NCI-H1694 (cell line): ENCODE measurements at regions not wholly inside any gene's neighbourhood (a gene's known extent, or its start where the extent isn't known, plus 50 kb on each side); places are given as distances from the start of the nearest gene placed in this dataset.
A peak's percentile ranks its signal among the peaks of the same experiment; 100 is the strongest.

Source experiments
- DNase-seq: peaks from one replicate; lab custom pipeline; 2025; lab: John Stamatoyannopoulos, UW

DNA sequence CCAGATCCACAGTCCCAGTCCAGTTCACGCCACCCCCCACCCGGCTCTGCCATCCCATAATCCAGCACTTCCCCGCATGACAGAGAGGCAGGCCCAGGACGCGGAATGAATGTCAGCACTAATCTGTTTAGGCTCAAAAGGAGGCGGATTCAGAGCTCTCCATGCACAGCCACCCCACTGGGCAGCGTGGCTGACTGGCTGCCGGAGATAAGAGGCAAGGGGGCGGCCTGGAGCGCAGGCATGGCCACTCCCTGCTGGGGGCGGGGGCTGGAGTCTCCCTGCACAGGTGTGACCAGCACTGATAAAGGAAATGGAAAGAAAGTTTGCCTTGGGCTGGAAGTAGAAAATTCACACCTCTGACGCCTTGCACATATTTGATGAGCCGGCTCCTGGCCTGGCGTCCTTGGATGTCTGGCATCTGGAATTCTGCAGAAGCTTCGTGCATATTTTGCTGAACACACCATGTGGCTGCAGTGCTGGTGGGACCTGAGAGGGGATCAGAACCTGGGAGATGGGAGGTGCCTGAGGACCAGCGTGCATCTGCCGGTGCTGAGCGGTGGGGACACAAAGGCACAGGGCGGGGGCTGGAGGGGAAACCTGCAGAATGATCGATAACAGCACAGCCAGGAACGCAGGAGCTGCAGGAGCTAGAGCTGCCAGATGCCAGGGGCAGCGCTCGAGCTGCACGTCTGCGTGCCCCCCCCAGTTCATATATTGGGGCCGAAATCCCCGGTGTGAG lies 344.4 kb downstream of the CTTN start:
- DNase-seq: no peak

- DNase-seq: no peak
These were observed 345.0 kb downstream of the CTTN start for GRCh38 chr11:70743329-70743728.

DNA sequence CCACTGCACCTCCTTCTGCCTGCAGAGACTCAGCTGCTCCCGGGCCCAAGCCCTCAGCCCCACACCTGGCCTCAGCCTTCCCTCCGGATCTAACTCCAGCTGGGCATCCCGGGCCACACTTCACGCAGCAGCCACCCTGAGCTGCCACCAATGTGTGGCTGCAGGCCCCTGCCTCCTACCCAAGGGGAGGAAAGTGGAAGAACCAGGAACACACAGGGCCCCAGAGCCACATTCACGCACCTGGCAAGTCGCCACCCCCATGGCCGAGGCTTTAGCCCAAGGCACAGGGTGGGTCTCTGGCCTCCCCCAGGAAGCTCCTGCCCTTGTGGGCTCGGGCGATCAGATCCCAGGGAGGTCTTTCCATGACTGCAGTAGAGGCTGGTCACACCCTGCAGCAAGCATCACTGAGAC lies 345.6 kb downstream of the CTTN start:
- no peak for DNase-seq

GRCh38 chr11:70744396-70745185 lies 346.3 kb downstream of the CTTN start:
- no peak for DNase-seq

- no peak for DNase-seq
These were observed 347.1 kb downstream of the CTTN start for GRCh38 chr11:70745451-70745850.

DNA sequence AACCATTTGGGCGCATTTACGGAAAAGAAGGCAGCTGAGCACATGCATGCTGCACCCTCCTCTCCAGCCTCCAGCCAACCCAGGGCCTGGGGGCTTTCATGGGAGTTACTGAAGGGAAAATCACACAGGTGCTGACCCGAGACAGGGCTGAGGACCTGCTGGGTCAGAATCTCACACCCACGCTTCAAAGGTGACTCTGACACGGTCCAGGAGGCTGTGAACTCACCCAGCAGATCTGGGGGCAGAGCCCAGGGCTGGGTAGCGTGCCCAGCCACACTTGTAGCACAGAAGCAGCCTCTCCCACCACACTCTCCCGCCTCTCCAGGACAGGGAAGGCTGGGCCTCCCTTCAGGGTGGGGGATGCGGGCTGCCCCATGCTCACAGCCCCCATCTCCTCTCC lies 347.6 kb downstream of the CTTN start:
- DNase-seq: no peak

GRCh38 chr11:70746351-70746750 lies 348.0 kb downstream of the CTTN start:
- DNase-seq: no peak

- DNase-seq: no peak
These were observed 349.0 kb downstream of the CTTN start for GRCh38 chr11:70747285-70747684.

DNA sequence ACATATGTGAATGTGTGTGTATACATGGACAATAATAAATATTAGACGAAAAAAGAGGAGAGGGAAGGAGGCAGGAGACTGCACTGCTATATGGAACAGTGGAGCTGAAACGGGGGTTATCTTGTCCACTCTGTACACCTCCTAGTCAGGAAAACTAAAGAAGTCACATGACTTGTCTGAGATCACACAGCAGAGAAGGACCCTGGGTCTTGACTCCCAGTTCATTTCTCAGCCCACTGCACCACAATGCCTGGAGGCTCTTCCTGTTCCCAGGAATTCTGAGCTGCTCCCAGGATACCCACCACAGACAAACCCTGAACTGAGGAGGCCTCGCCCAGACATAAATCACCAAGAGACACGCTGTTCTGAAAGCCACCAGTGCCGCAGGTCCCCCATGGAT lies 349.6 kb downstream of the CTTN start:
- DNase-seq: no peak

DNA sequence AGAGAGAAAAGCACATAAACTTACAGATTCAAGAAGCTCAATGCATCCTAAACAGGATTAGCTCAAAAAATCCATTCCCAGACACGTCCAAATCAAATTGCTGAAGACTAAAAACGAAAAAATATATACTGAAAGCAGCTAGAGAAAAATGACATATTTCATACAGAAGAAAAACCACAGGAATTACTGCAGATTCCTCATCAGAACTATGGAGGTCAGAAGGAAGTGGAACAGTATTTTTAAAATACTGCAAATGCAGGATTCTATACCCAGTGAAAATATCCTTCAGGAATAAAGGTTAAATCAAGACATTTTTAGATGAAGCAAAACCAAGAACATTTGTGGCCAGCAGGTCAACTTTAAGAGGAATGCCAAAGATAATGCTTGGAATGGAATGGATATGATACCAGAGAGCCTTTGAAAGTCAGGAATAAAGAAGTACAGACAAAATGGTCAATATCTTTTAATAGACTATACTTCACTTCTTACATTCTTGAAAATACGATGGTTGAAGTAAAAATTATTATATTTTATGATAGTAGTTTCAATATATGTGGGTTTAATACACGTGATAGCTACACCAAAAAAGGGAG lies 352.9 kb downstream of the CTTN start:
- DNase-seq: no peak

- DNase-seq: peak; percentile 56
These were observed 357.3 kb downstream of the CTTN start for GRCh38 chr11:70755410-70756158.

- DNase-seq: no peak
These were observed 358.0 kb downstream of the CTTN start for GRCh38 chr11:70756341-70756740.

DNA sequence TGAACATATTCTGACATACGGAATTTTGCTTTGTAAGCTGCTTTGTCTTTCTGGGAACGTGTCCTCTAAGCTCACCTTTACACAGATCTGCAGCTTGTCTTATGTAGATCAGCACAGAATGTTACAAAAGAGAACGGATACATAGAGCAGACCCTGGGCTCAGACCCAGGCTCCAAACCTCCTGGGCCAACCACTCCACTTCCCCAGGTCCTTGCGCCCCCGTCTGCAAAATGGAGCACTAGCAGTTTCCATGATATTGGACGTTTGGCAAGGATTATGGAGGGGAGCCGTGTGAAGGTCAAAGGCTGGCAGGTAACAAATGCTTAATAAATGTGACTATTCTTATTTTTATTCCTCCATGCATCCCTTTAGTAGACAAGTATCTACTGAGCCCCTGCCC lies 358.4 kb downstream of the CTTN start:
- DNase-seq: no peak

DNA sequence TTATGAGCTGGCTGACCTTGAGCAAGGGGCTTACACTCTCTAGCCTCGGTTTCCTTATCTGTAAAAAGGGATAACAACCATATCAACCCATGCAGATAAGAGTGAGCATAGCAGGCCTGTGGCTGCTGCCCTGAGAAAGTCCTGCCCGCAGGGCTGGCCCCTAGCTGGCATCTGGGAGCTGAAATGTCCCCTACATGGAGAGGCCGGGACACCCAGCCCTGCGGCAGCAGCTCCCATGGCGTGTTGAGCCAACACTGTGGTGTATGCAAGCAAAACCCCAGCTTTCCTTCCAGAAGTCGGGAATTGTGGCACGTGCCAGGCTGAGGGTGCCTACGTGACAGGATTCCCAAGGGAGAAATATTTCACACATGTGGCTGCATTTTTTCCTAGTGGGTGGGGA lies 358.9 kb downstream of the CTTN start:
- no peak for DNase-seq

DNA sequence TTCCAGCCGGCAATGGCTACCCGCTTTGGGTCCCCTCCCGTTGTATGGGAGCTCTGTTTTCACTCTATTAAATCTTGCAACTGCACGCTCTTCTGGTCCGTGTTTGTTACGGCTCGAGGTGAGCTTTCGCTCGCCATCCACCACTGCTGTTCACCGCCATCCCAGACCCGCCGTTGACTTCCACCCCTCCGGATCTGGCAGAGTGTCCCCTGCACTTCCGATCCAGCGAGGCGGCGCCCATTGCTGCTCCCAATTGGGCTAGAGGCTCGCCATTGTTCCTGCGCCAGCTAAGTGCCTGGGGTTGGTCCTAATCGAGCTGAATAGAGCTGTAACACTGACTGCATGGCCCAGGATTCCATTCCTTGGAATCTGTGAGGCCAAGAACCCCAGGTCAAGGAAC lies 359.9 kb downstream of the CTTN start:
- no peak for DNase-seq

DNA sequence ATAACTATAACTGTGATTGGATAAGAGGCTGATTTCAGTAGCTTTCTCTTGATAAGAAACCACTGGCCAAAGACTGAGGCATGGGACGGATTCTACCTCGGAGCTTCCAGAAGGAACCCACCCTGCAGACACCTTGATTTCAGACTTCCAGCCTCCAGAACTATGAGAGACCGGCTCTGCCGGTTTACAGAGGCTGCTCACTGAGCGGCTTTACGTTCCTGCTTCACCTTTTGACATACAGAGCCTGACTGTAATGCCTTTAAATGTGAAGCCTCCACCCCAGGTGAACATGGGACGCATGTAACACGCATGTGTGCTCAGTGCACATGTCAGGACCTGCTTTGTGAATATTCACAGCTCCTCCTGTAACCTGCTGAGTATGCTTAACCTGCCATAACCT lies 361.5 kb downstream of the CTTN start:
- no peak for DNase-seq

GRCh38 chr11:70760416-70761020 lies 362.2 kb downstream of the CTTN start:
- no peak for DNase-seq

DNA sequence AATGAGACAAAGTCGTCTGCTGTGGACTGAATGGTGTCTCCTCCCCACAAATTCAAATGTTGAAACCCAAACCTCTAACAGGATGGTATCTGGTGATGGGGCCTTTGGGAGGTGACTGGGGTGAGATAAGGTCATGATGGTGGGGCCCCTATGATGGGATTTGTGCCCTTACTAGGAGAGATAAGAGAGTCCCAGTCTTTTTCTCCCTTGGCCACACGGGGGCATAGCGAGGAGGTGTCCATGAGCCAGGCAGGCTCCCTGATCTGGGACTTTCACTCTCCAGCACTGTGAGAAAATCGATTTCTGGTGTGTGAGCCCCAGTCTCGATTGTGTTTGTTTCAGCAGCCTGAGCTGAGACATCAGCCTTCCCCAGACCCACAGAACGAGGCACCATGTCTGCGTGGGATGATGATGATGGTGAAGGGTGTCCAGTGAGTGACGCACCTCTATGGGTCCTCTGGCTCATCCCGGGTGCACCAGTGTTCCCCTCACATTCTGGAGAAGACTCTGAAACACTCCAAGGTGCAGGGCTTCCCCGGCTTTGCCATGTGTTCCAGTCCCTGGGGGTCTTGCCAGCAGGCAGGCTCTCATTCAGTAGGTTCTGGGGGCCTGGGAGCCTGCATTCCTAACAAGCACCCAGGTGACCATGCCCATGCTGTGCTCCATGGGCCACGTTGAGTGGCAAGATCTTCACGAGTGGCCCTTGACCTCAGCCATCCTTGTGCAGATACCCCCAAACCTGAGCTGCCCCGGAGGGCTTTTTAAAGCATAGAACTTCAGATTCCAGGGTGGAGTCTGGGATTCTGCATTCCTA lies 363.0 kb downstream of the CTTN start:
- no peak for DNase-seq

DNA sequence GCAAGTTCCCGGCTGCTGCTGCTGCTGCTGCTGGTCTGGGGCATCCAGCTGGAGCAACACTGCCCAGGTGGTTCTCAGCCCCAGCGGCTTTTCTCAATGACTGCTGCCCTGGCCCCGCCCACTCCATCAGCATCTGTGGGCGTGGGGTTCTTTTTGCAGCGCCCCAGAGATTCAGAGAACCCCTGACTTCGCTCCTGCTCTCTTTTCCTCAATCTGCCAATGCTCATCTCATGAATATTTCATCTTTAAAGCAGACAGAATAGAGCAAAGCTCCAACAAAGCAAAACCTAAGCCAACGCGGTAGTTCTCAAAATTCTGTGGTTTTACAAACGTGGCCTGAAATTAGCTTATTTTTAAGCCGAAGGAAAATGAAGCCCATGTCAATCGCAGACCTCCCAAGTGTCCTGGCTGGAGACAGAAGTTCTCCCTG lies 363.6 kb downstream of the CTTN start:
- no peak for DNase-seq

- DNase-seq: no peak
These were observed 364.5 kb downstream of the CTTN start for GRCh38 chr11:70762810-70763209.

DNA sequence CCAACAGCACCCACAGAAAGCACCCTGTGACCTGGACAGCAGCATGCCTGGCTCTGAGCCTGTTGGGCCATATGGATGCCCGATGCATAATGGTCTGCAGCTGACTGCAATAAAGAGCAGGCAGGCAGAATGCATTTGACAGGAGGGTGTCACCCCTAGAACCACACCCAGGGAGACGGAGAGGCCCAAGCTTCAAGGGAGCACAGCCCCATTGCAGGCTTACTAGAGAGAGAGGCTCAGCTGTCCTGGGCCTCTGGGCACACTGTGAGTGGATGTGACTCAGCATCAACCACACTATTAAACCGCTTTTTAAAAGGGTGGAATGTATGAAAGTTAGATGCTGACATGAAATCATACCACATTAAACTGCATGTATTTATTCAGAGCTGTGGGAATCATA lies 365.3 kb downstream of the CTTN start:
- no peak for DNase-seq
